ENCODE measurements at regions not wholly inside any gene's neighbourhood (a gene's known extent, or its start where the extent isn't known, plus 50 kb on each side); places are given as distances from the start of the nearest gene placed in this dataset.
"Not testable (repeated sequence)": the region's sequence is repeated elsewhere in the genome, so short reads cannot be mapped to it uniquely, and the experiment has no call there.

DNA sequence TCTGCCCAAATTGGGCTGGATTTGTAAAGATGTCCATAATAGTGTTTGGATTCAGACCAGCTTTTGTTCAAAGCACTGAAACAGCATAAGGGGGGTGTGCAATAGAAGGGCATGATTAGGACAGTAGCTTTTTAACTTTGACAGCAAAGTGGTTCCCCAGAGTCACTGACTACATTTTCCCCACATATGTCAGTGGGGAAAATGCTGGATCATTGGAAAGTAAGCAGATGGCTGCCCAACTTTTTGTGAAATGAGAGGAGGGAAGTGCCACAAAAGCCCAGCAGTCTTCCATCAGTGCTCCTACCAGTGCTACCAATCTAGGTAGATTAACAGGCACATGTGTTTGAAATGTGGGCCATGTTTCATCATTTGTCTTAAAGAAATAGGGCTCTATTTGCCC lies 162.8 kb downstream of the FZD1 start:
- no peak overlapping the region for H3K4me3 ChIP-seq (replicated peaks; ENCODE audit: low read depth, low read length)
- TF ChIP-seq, protein P1, sequence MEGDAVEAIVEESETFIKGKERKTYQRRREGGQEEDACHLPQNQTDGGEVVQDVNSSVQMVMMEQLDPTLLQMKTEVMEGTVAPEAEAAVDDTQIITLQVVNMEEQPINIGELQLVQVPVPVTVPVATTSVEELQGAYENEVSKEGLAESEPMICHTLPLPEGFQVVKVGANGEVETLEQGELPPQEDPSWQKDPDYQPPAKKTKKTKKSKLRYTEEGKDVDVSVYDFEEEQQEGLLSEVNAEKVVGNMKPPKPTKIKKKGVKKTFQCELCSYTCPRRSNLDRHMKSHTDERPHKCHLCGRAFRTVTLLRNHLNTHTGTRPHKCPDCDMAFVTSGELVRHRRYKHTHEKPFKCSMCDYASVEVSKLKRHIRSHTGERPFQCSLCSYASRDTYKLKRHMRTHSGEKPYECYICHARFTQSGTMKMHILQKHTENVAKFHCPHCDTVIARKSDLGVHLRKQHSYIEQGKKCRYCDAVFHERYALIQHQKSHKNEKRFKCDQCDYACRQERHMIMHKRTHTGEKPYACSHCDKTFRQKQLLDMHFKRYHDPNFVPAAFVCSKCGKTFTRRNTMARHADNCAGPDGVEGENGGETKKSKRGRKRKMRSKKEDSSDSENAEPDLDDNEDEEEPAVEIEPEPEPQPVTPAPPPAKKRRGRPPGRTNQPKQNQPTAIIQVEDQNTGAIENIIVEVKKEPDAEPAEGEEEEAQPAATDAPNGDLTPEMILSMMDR (IDR thresholded peaks at IDR 0.05; ENCODE audit: low read length, missing control alignments): no peak
- no peak for DNase-seq (ENCODE audit: low read depth)

DNA sequence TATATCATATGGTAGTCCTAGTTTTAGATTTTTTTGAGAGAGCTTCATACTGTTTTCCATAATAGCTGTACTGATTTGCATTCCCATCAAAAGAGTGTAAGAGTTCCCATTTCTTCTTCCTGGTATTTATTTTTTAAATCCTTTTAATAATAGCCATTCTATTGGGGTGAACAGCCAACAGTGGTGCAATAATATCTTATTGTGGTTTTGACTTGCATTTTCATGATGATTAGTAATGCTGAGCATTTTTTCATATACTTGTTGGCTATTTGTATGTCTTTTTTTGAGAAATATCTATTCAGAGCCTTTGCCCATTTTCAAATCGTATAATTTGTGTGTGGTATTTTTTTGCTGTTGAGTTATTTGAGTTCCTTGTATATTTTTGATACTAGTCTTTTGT lies 167.4 kb downstream of the FZD1 start:
- H3K4me3 ChIP-seq (replicated peaks; ENCODE audit: low read depth, low read length): no peak overlapping the region
- no peak for DNase-seq (ENCODE audit: low read depth)
- TF ChIP-seq, protein P1 (IDR thresholded peaks at IDR 0.05; ENCODE audit: low read length, missing control alignments): no peak

GRCh38 chr7:91434836-91435235 lies 170.6 kb downstream of the FZD1 start:
- no peak for DNase-seq (ENCODE audit: low read depth)
- no peak overlapping the region for H3K4me3 ChIP-seq (replicated peaks; ENCODE audit: low read depth, low read length)
- TF ChIP-seq, protein P1 (IDR thresholded peaks at IDR 0.05; ENCODE audit: low read length, missing control alignments): no peak

GRCh38 chr7:91435381-91436059 lies 171.3 kb downstream of the FZD1 start:
- DNase-seq (ENCODE audit: low read depth): no peak
- H3K4me3 ChIP-seq (replicated peaks; ENCODE audit: low read depth, low read length): no peak overlapping the region
- TF ChIP-seq, protein P1 (IDR thresholded peaks at IDR 0.05; ENCODE audit: low read length, missing control alignments): no peak

DNA sequence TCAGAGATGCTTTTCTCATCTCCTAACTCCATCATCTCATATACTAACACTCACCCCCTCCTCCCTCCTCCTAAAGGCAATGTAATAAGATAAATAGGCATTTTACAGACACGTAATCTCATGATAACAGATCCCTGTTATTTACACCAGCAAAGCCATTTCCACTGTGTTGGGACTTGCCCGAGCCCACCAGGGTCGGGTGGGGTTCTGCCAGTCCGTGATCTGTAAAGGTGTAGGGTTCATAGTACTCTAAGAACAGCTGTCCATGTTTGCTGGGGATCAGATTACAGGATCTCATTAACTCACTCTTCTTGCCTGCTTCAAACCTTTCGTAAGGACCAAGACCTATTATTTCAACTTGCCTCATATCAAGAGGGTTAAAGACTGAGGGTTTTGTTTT lies 172.4 kb downstream of the FZD1 start:
- TF ChIP-seq, protein P1 (IDR thresholded peaks at IDR 0.05; ENCODE audit: low read length, missing control alignments): no peak
- no peak for DNase-seq (ENCODE audit: low read depth)
- H3K4me3 ChIP-seq (replicated peaks; ENCODE audit: low read depth, low read length): no peak overlapping the region

DNA sequence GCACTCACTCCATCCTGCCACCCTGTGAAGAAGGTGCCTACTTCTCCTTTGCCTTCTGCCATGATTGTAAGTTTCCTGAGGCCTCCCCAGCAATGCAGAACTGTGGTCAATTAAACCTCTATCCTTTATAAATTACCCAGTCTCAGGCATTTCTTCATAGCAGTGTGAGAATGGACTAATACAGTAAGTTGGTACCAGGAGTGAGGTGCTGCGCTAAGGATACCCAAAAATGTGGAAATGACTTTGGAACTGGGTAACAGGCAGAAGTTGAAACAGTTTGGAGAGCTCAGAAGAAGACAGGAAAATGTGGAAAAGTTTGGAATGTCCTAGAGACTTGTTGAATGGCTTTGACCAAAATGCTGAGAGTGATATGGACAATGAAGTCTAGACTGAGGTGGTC lies 176.0 kb downstream of the FZD1 start:
- H3K4me3 ChIP-seq (replicated peaks; ENCODE audit: low read depth, low read length); DNase-seq (ENCODE audit: low read depth): not testable (repeated sequence)

- H3K4me3 ChIP-seq (replicated peaks; ENCODE audit: low read depth, low read length): no peak overlapping the region
- TF ChIP-seq, protein P1 (IDR thresholded peaks at IDR 0.05; ENCODE audit: low read length, missing control alignments): no peak
- DNase-seq (ENCODE audit: low read depth): no peak
Observed at GRCh38 chr7:91443862-91444261, 179.6 kb downstream of the FZD1 start.
